ENCODE measurements at regions not wholly inside any gene's neighbourhood (a gene's known extent, or its start where the extent isn't known, plus 50 kb on each side); places are given as distances from the start of the nearest gene placed in this dataset.
A peak's percentile ranks its signal among the peaks of the same experiment; 100 is the strongest.
"Not testable (repeated sequence)": the region's sequence is repeated elsewhere in the genome, so short reads cannot be mapped to it uniquely, and the experiment has no call there.

GRCh38 chr22:22717664-22718063, 73.2 kb downstream of the GGTLC2 start:
- DNase-seq (ENCODE audit: low spot score): no peak

- peak; percentile 20 for DNase-seq (ENCODE audit: low spot score)
Measured at GRCh38 chr22:22720201-22720723, 75.8 kb downstream of the GGTLC2 start.

GRCh38 chr22:22720724-22721261, 76.4 kb downstream of the GGTLC2 start:
- DNase-seq (ENCODE audit: low spot score): no peak

GRCh38 chr22:22721681-22722354, 77.4 kb downstream of the GGTLC2 start:
- no peak for DNase-seq (ENCODE audit: low spot score)

GRCh38 chr22:22728382-22728781, 84.0 kb downstream of the GGTLC2 start:
- no peak for DNase-seq (ENCODE audit: low spot score)

GRCh38 chr22:22730655-22731373, 86.4 kb downstream of the GGTLC2 start:
- DNase-seq (ENCODE audit: low spot score): no peak

- no peak for DNase-seq (ENCODE audit: low spot score)
Measured at GRCh38 chr22:22731374-22731676, 86.9 kb downstream of the GGTLC2 start.

- DNase-seq (ENCODE audit: low spot score): not testable (repeated sequence)
Measured at GRCh38 chr22:22733006-22733405, 88.6 kb downstream of the GGTLC2 start.

GRCh38 chr22:22733881-22734373, 89.5 kb downstream of the GGTLC2 start:
- no peak for DNase-seq (ENCODE audit: low spot score)

- DNase-seq (ENCODE audit: low spot score): not testable (repeated sequence)
Measured at GRCh38 chr22:22734395-22735272, 90.2 kb downstream of the GGTLC2 start.

- DNase-seq (ENCODE audit: low spot score): not testable (repeated sequence)
Measured at GRCh38 chr22:22735276-22735675, 90.9 kb downstream of the GGTLC2 start.

GRCh38 chr22:22735695-22736611, 91.5 kb downstream of the GGTLC2 start:
- DNase-seq (ENCODE audit: low spot score): no peak

GRCh38 chr22:22737590-22737989, 93.2 kb downstream of the GGTLC2 start:
- DNase-seq (ENCODE audit: low spot score): no peak

- no peak for DNase-seq (ENCODE audit: low spot score)
Measured at GRCh38 chr22:22738959-22739585, 94.7 kb downstream of the GGTLC2 start.

- no peak for DNase-seq (ENCODE audit: low spot score)
Measured at GRCh38 chr22:22740560-22741276, 96.3 kb downstream of the GGTLC2 start.

GRCh38 chr22:22741843-22742242, 97.4 kb downstream of the GGTLC2 start:
- DNase-seq (ENCODE audit: low spot score): no peak

- no peak for DNase-seq (ENCODE audit: low spot score)
Measured at GRCh38 chr22:22742641-22743040, 98.2 kb downstream of the GGTLC2 start.

GRCh38 chr22:22743128-22743760, 98.8 kb downstream of the GGTLC2 start:
- DNase-seq (ENCODE audit: low spot score): no peak

All from hepatic stellate cell (primary cell).